Neural progenitor cell (in vitro differentiated cells): ENCODE measurements at regions not wholly inside any gene's neighbourhood (a gene's known extent, or its start where the extent isn't known, plus 50 kb on each side); places are given as distances from the start of the nearest gene placed in this dataset.

Experiments
- EZH2 ChIP-seq: fragments of 200-600 bp; sonication (generic); IDR thresholded peaks from 2 replicates; pipeline ENCODE4 v1.6.1; 2017; ENCODE audit warnings: antibody characterized with exemption, mild to moderate bottlenecking, moderate library complexity
- EZH2phosphoT487 ChIP-seq: fragments of 200-600 bp; sonication (generic); IDR thresholded peaks from 2 replicates; pipeline ENCODE4 v1.6.1; 2017; ENCODE audit warnings: antibody characterized with exemption
- TF ChIP-seq, protein P1 (sequence below): fragments of 200-600 bp; sonication (generic); IDR thresholded peaks from 2 replicates; pipeline ENCODE4 v1.5.1; 2017; ENCODE audit warnings: antibody characterized with exemption, mild to moderate bottlenecking

DNA sequence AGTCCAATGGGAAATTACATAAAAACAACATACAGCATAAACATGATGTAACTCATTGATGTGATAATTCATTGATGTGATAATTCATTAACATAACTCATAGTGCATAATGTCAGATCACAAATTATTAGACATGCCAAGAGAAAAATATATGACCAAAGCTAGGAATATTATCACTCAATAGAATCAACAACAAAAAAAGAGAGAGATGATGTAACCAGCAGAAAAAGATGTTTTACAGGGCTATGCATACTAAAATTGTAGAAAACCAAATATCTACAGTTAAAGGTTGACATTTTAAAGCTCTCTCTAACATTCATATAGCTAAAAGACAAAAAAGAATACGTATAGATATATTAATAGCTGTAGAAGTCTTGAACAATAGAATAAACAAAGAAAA lies 1067.2 kb upstream of the ADGRB3 start:
- TF ChIP-seq, protein P1, sequence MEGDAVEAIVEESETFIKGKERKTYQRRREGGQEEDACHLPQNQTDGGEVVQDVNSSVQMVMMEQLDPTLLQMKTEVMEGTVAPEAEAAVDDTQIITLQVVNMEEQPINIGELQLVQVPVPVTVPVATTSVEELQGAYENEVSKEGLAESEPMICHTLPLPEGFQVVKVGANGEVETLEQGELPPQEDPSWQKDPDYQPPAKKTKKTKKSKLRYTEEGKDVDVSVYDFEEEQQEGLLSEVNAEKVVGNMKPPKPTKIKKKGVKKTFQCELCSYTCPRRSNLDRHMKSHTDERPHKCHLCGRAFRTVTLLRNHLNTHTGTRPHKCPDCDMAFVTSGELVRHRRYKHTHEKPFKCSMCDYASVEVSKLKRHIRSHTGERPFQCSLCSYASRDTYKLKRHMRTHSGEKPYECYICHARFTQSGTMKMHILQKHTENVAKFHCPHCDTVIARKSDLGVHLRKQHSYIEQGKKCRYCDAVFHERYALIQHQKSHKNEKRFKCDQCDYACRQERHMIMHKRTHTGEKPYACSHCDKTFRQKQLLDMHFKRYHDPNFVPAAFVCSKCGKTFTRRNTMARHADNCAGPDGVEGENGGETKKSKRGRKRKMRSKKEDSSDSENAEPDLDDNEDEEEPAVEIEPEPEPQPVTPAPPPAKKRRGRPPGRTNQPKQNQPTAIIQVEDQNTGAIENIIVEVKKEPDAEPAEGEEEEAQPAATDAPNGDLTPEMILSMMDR = no peak
- no peak for TF ChIP-seq EZH2
- no peak for TF ChIP-seq EZH2phosphoT487
